Fibroblast of mammary gland (primary cell): ENCODE measurements at regions not wholly inside any gene's neighbourhood (a gene's known extent, or its start where the extent isn't known, plus 50 kb on each side); places are given as distances from the start of the nearest gene placed in this dataset.
"Not testable (repeated sequence)": the region's sequence is repeated elsewhere in the genome, so short reads cannot be mapped to it uniquely, and the experiment has no call there.

ENCODE experiments used
- DNase-seq: peaks from one replicate; pipeline ENCODE4 v3.0.0-alpha.2; 2010; ENCODE audit warnings: low read depth
- H3K4me3 ChIP-seq: 2 replicates; pipeline ENCODE4 v1.5.1; 2011; ENCODE audit warnings: low read depth, mild to moderate bottlenecking, low read length, moderate library complexity; ENCODE audit not compliant: control insufficient read depth
- CTCF ChIP-seq: conservative IDR thresholded peaks from 2 replicates; pipeline ENCODE4 v1.5.1; 2011; ENCODE audit warnings: low read depth, low read length, inconsistent platforms; ENCODE audit not compliant: control insufficient read depth, insufficient read depth

GRCh38 chr6:23663096-23663495 is 462.9 kb upstream of the NRSN1 start:
- no peak for DNase-seq
- no peak for TF ChIP-seq CTCF
- H3K4me3 ChIP-seq, result no peak overlapping the region

DNA sequence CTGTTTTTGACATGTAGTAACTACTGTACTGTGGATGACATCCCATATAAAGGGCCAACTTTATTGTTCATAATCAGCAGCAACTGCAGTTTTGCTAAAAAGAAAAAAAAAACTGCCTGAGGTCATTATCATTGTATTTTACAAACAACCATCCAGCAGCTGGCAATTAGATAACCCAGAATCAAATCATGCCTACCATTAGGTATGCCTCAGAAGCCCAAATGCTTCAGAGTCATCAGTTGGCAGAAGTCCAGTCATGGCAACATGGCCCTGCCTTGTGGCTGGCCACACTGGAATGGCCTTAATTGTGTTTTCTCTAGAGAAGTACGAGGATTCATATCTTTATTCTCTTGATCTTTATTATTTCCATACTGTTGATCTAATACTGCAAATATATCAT is 462.4 kb upstream of the NRSN1 start:
- H3K4me3 ChIP-seq, result no peak overlapping the region
- no peak for DNase-seq
- no peak for TF ChIP-seq CTCF

DNA sequence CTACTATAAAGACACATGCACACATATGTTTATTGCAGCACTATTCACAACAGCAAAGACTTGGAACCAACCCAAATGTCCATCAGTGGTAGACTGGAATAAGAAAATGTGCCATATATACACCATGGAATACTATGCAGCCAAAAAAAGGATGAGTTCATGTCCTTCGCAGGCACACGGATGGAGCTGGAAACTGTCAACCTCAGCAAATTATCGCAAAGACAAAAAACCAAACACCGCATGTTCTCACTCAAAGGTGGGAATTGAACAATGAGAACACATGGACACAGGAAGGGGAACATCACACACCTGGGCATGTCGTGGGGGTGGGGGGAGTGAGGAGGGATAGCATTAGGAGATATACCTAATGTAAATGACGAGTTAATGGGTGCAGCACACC is 460.1 kb upstream of the NRSN1 start:
- DNase-seq, H3K4me3 ChIP-seq: not testable (repeated sequence)

DNA sequence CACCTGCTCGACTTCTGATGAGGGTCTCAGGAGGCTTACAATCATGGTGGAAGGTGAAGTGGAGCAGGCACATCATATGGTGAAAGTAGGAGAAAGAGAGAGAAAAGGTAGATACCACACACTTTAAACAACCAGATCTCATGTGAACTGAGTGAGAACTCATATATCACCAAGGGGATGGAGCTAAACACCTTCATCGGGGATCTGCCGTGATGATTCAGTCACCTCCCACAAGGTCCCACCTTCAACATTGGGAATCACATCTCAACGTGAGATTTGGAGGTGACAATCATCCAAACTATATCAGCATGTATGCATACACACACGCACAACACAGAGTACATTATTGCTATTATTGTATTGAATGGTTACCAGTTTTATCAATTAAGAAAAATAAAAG is 453.3 kb upstream of the NRSN1 start:
- no peak for TF ChIP-seq CTCF
- no peak for DNase-seq

GRCh38 chr6:23678626-23679025 is 447.4 kb upstream of the NRSN1 start:
- no peak overlapping the region for H3K4me3 ChIP-seq
- TF ChIP-seq CTCF, result no peak
- DNase-seq, result no peak

More for the DNA sequence above, 453.3 kb upstream of the NRSN1 start:
- H3K4me3 ChIP-seq, result no peak overlapping the region

DNA sequence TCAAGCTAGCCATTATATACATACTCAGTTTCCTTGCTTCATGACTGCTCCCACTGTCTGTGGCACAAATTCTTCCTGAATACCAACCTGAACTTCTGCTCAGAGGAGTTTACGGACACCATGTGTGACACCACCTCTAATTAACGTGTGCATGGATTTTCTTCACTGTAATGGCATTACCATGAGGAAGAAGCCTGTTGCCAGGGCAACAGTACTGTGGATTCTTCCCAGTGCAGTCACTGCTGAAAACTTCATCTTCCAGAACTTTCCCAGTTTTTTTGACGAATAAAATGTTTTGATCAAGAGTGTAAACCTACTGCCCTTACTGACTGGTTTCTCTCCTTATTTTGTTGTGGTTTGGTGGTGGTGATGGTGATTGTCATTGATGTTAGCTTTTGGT is 444.3 kb upstream of the NRSN1 start:
- no peak overlapping the region for H3K4me3 ChIP-seq
- no peak for DNase-seq
- TF ChIP-seq CTCF, result no peak

- peak; percentile 57 for DNase-seq
- H3K4me3 ChIP-seq, result no peak overlapping the region
- TF ChIP-seq CTCF, result no peak
These were observed 437.4 kb upstream of the NRSN1 start for GRCh38 chr6:23688650-23689049.
